Right lobe of liver (tissue), 6 donors: ENCODE measurements at regions not wholly inside any gene's neighbourhood (a gene's known extent, or its start where the extent isn't known, plus 50 kb on each side); places are given as distances from the start of the nearest gene placed in this dataset.

Experiments used
- ATAC-seq, 4 donors: fragments of 200-7000 bp; cut with Tn5 transposase; one replicate each; pipeline ENCODE4 v1.9.1; 2020; ENCODE audit warnings: mild to moderate bottlenecking in 4 of 4, moderate library complexity in 4 of 4
- DNase-seq, 3 donors: peaks; one replicate each; pipeline ENCODE4 v3.0.0-alpha.2; 2020
- H3K27ac ChIP-seq, 3 donors: fragments of 200-600 bp; one replicate each; pipeline ENCODE4 v1.8.0; 2022
- H3K27me3 ChIP-seq, 2 donors: fragments of 200-600 bp; one replicate each; pipeline ENCODE4 v1.8.0; 2022
- H3K36me3 ChIP-seq, 4 donors: fragments of 200-600 bp; sonication (generic) in 1 of 4; one replicate each; pipeline versions ENCODE4 v1.5.1 to v1.8.0; 2017 to 2022; ENCODE audit warnings: control low read depth in 1 of 4
- H3K4me1 ChIP-seq, 4 donors: fragments of 200-600 bp; sonication (generic) in 1 of 4; one replicate each; pipeline versions ENCODE4 v1.5.1 to v1.8.0; 2017 to 2022; ENCODE audit warnings: control low read depth in 1 of 4
- H3K4me3 ChIP-seq, 3 donors: fragments of 200-600 bp; one replicate each; pipeline ENCODE4 v1.8.0; 2022
- H3K9me3 ChIP-seq, 4 donors: fragments of 200-600 bp; sonication (generic) in 1 of 4; one replicate each; pipeline versions ENCODE4 v1.5.1 to v1.8.0; 2017 to 2022; ENCODE audit warnings: control low read depth in 1 of 4
- CTCF ChIP-seq, 4 donors: fragments of 200-600 bp in 3 of 4; fragments of 450-650 bp in 1 of 4; IDR thresholded peaks; one replicate each; pipeline versions ENCODE4 v1.5.1 to v1.8.0; 2016 to 2022; ENCODE audit warnings: antibody characterized with exemption in 4 of 4, mild to moderate bottlenecking in 2 of 4
- POLR2A ChIP-seq: fragments of 450-650 bp; IDR thresholded peaks from one replicate; pipeline ENCODE4 v1.6.1; 2017; ENCODE audit warnings: antibody characterized with exemption, mild to moderate bottlenecking
- WGBS: methylation state at CpG from one replicate; pipeline ENCODE4 v1.1.6; 2018; ENCODE audit warnings: low coverage, low lambda C conversion rate; ENCODE audit not compliant: insufficient coverage; ENCODE audit errors: missing lambda C conversion rate; 5-methylcytosine and 5-hydroxymethylcytosine counted together
- intact Hi-C, 2 donors: fragments of 100-400 bp; cut with DNase I; formaldehyde crosslinking; loops; one replicate each; pipeline versions ENCODE4 v1.11.2 to v1.14.1; 2022
- donor health status: DM: no; HTN: yes; CAD: no.
- donor health status: DM: no; HTN: no; CAD: no.
- donor health status: DM: no; HTN: no; CAD: no.
- donor health status: DM: no; HTN: yes; CAD: no.
- donor health status: DM: no; HTN: yes; CAD: no.

GRCh38 chr1:199720496-199720895 lies 307.0 kb upstream of the NR5A2 start:
- Histone ChIP-seq H3K4me3 (no peak overlapping the region), H3K36me3 (no peaks in the 10 kb centered on the region), H3K27ac (no peak overlapping the region), H3K9me3 (no peaks in the 10 kb centered on the region), H3K27me3 (no peaks in the 10 kb centered on the region), H3K4me1 (no peaks in the 10 kb centered on the region)
- intact Hi-C loops = no loop called here
- no peak for DNase-seq
- TF ChIP-seq CTCF (IDR thresholded peaks at IDR 0.05) (no peak), POLR2A (no peak)
- WGBS = 13% methylated on average over 2 of the region's 2 CpGs
- no peak for ATAC-seq

- no peak for TF ChIP-seq POLR2A
- no peak for TF ChIP-seq CTCF (IDR thresholded peaks at IDR 0.05)
- H3K9me3 ChIP-seq = no peaks in the 10 kb centered on the region
- no peak for ATAC-seq
- no peaks in the 10 kb centered on the region for H3K36me3 ChIP-seq
- DNase-seq = no peak
- no peak overlapping the region for H3K27ac ChIP-seq
- no peaks in the 10 kb centered on the region for H3K27me3 ChIP-seq
- H3K4me1 ChIP-seq = no peaks in the 10 kb centered on the region
- intact Hi-C loops = no loop called here
- no peak overlapping the region for H3K4me3 ChIP-seq
- 67% methylated on average over 1 of the region's 1 CpG for WGBS
Observed at GRCh38 chr1:199721001-199721400, 306.5 kb upstream of the NR5A2 start.

GRCh38 chr1:199723250-199723956 lies 304.1 kb upstream of the NR5A2 start:
- ATAC-seq = no peak
- no peaks in the 10 kb centered on the region for H3K4me1 ChIP-seq
- no peaks in the 10 kb centered on the region for H3K9me3 ChIP-seq
- intact Hi-C loops = no loop called here
- no peak overlapping the region for H3K27ac ChIP-seq
- no peak for TF ChIP-seq CTCF (IDR thresholded peaks at IDR 0.05)
- no peak for TF ChIP-seq POLR2A
- WGBS = 67% methylated on average over 4 of the region's 4 CpGs
- H3K27me3 ChIP-seq = no peaks in the 10 kb centered on the region
- no peak overlapping the region for H3K4me3 ChIP-seq
- no peak for DNase-seq
- no peaks in the 10 kb centered on the region for H3K36me3 ChIP-seq

- Histone ChIP-seq H3K4me1 (no peaks in the 10 kb centered on the region), H3K36me3 (no peaks in the 10 kb centered on the region), H3K9me3 (no peaks in the 10 kb centered on the region), H3K4me3 (no peak overlapping the region), H3K27ac (no peak overlapping the region), H3K27me3 (no peaks in the 10 kb centered on the region)
- WGBS = 69% methylated on average over 1 of the region's 1 CpG
- no peak for TF ChIP-seq CTCF (IDR thresholded peaks at IDR 0.05)
- no peak for TF ChIP-seq POLR2A
- DNase-seq (no peak), ATAC-seq (no peak)
- intact Hi-C loops = no loop called here
Observed at GRCh38 chr1:199724049-199724448, 303.5 kb upstream of the NR5A2 start.
